Thoracic aorta (tissue), 2 donors: ENCODE measurements at regions not wholly inside any gene's neighbourhood (a gene's known extent, or its start where the extent isn't known, plus 50 kb on each side); places are given as distances from the start of the nearest gene placed in this dataset.
"Not testable (repeated sequence)": the region's sequence is repeated elsewhere in the genome, so short reads cannot be mapped to it uniquely, and the experiment has no call there.

Experiments
- ATAC-seq: fragments of 150-250 bp; one replicate; pipeline ENCODE4 v1.8.0; 2017; ENCODE audit warnings: low read depth; ENCODE audit not compliant: insufficient number of reproducible peaks, low FRiP score
- DNase-seq: peaks from one replicate; pipeline ENCODE4 v3.0.0-alpha.2; 2020; ENCODE audit warnings: low spot score
- H3K27ac ChIP-seq, 2 donors: fragments of 200-600 bp; sonication (generic); 1 replicate in 1 of 2; 2 replicates in 1 of 2; pipeline ENCODE4 v1.5.1; 2016; ENCODE audit warnings: mild to moderate bottlenecking in 2 of 2, moderate library complexity in 2 of 2
- H3K27me3 ChIP-seq: fragments of 200-600 bp; sonication (generic); replicated peaks from 2 replicates; pipeline ENCODE4 v1.6.0; 2016; ENCODE audit warnings: mild to moderate bottlenecking; ENCODE audit not compliant: insufficient read depth
- H3K36me3 ChIP-seq: fragments of 200-600 bp; sonication (generic); one replicate; pipeline ENCODE4 v1.5.1; 2016
- H3K4me1 ChIP-seq, 2 donors: fragments of 200-600 bp; sonication (generic); 1 replicate in 1 of 2; 2 replicates in 1 of 2; pipeline versions ENCODE4 v1.5.1 to v1.6.0; 2016; ENCODE audit warnings: low read depth in 2 of 2, mild to moderate bottlenecking in 1 of 2; ENCODE audit not compliant: control insufficient read depth in 1 of 2
- H3K4me3 ChIP-seq: fragments of 200-600 bp; sonication (generic); 2 replicates; pipeline ENCODE4 v1.5.1; 2016; ENCODE audit warnings: mild to moderate bottlenecking
- H3K9me3 ChIP-seq: fragments of 200-600 bp; sonication (generic); 2 replicates; pipeline ENCODE4 v1.5.1; 2016
- CTCF ChIP-seq: fragments of 200-600 bp; sonication (generic); IDR thresholded peaks from one replicate; pipeline ENCODE4 v1.5.1; 2019; ENCODE audit warnings: antibody characterized with exemption

GRCh38 chr12:83432176-83432719 lies 745.5 kb downstream of the TMTC2 start:
- no peak for ATAC-seq
- Histone ChIP-seq H3K27me3 (no peaks in the 10 kb centered on the region), H3K36me3 (no peaks in the 10 kb centered on the region), H3K4me1 (no peaks in the 10 kb centered on the region), H3K9me3 (no peaks in the 10 kb centered on the region), H3K4me3 (no peak overlapping the region), H3K27ac (no peak overlapping the region)
- DNase-seq = no peak
- no peak for TF ChIP-seq CTCF

- not testable (repeated sequence) for H3K9me3 ChIP-seq, DNase-seq, H3K27me3 ChIP-seq, H3K4me3 ChIP-seq, H3K4me1 ChIP-seq, H3K27ac ChIP-seq, ATAC-seq, H3K36me3 ChIP-seq
Observed at GRCh38 chr12:83427586-83428136, 741.0 kb downstream of the TMTC2 start.

- DNase-seq = no peak
- TF ChIP-seq CTCF = no peak
- no peaks in the 10 kb centered on the region for H3K27me3 ChIP-seq
- no peaks in the 10 kb centered on the region for H3K9me3 ChIP-seq
- H3K4me3 ChIP-seq = no peak overlapping the region
- H3K4me1 ChIP-seq = no peaks in the 10 kb centered on the region
- H3K36me3 ChIP-seq = no peaks in the 10 kb centered on the region
- H3K27ac ChIP-seq = no peak overlapping the region
- no peak for ATAC-seq
Observed at GRCh38 chr12:83414981-83415380, 728.3 kb downstream of the TMTC2 start.

- Histone ChIP-seq H3K4me3 (no peak overlapping the region), H3K27ac (no peak overlapping the region), H3K4me1 (no peaks in the 10 kb centered on the region), H3K9me3 (no peaks in the 10 kb centered on the region), H3K27me3 (no peaks in the 10 kb centered on the region), H3K36me3 (no peaks in the 10 kb centered on the region)
- TF ChIP-seq CTCF = no peak
- ATAC-seq (no peak), DNase-seq (no peak)
Observed at GRCh38 chr12:83408851-83409250, 722.1 kb downstream of the TMTC2 start.

GRCh38 chr12:83408146-83408545 lies 721.4 kb downstream of the TMTC2 start:
- ATAC-seq = no peak
- DNase-seq = no peak
- Histone ChIP-seq H3K4me3 (no peak overlapping the region), H3K4me1 (no peaks in the 10 kb centered on the region), H3K36me3 (no peaks in the 10 kb centered on the region), H3K9me3 (no peaks in the 10 kb centered on the region), H3K27me3 (no peaks in the 10 kb centered on the region), H3K27ac (no peak overlapping the region)
- TF ChIP-seq CTCF = no peak

- TF ChIP-seq CTCF = no peak
- Histone ChIP-seq H3K27ac (no peak overlapping the region), H3K36me3 (no peaks in the 10 kb centered on the region), H3K9me3 (no peaks in the 10 kb centered on the region), H3K4me3 (no peak overlapping the region), H3K4me1 (no peaks in the 10 kb centered on the region), H3K27me3 (no peaks in the 10 kb centered on the region)
- DNase-seq (no peak), ATAC-seq (no peak)
Observed at GRCh38 chr12:83404521-83404920, 717.8 kb downstream of the TMTC2 start.
